AG04449 (cell line): ENCODE measurements at regions not wholly inside any gene's neighbourhood (a gene's known extent, or its start where the extent isn't known, plus 50 kb on each side); places are given as distances from the start of the nearest gene placed in this dataset.

Source experiments
- CTCF ChIA-PET: fragments of 350-600 bp; formaldehyde crosslinking; extraction: SDS; loops from one replicate; lab custom pipeline; 2021; ENCODE audit warnings: antibody characterized with exemption; lab: Yijun Ruan, JAX
- POLR2A ChIA-PET: fragments of 400-600, 350-600 bp; formaldehyde crosslinking; extraction: SDS; loops from one replicate; lab custom pipeline; 2020; ENCODE audit warnings: antibody characterized with exemption, inconsistent platforms; lab: Yijun Ruan, JAX
- DNase-seq: peaks from one replicate; pipeline ENCODE4 v3.0.0-alpha.2; 2010; ENCODE audit warnings: low read depth, low spot score
- H3K4me3 ChIP-seq: 2 replicates; pipeline ENCODE4 v1.5.1; 2011; ENCODE audit warnings: low read depth, mild to moderate bottlenecking, control low read depth, low read length
- TF ChIP-seq, protein P1 (sequence below): IDR thresholded peaks from one replicate; pipeline ENCODE4 v1.5.1; 2011; ENCODE audit warnings: mild to moderate bottlenecking, moderate library complexity, low read length, control low read depth, inconsistent platforms; ENCODE audit not compliant: insufficient read depth; ENCODE audit errors: missing control alignments

DNA sequence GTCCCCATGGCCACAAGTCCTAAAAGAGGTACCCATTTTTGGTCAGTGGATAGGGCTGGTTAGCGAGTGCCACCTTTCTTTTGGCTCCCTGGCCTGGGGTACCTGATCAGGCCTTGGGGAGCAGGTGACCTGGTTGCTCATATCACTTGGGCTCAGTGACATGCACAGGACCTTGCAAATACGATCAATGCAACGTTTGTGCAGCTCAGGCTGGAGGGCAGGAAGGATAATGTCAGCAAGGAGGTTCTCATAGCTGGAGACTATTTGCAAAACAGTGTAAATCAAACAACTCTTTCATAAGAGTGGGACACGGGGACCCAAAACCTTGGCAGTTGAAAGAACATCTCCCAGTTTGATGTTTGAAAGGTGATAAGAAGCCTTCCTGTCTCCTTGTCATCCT, 127.4 kb upstream of the CADM1 start:
- TF ChIP-seq, protein P1, sequence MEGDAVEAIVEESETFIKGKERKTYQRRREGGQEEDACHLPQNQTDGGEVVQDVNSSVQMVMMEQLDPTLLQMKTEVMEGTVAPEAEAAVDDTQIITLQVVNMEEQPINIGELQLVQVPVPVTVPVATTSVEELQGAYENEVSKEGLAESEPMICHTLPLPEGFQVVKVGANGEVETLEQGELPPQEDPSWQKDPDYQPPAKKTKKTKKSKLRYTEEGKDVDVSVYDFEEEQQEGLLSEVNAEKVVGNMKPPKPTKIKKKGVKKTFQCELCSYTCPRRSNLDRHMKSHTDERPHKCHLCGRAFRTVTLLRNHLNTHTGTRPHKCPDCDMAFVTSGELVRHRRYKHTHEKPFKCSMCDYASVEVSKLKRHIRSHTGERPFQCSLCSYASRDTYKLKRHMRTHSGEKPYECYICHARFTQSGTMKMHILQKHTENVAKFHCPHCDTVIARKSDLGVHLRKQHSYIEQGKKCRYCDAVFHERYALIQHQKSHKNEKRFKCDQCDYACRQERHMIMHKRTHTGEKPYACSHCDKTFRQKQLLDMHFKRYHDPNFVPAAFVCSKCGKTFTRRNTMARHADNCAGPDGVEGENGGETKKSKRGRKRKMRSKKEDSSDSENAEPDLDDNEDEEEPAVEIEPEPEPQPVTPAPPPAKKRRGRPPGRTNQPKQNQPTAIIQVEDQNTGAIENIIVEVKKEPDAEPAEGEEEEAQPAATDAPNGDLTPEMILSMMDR, result no peak
- no peak overlapping the region for H3K4me3 ChIP-seq
- ChIA-PET POLR2A (no interaction called here), CTCF (no interaction called here)
- DNase-seq, result no peak

DNA sequence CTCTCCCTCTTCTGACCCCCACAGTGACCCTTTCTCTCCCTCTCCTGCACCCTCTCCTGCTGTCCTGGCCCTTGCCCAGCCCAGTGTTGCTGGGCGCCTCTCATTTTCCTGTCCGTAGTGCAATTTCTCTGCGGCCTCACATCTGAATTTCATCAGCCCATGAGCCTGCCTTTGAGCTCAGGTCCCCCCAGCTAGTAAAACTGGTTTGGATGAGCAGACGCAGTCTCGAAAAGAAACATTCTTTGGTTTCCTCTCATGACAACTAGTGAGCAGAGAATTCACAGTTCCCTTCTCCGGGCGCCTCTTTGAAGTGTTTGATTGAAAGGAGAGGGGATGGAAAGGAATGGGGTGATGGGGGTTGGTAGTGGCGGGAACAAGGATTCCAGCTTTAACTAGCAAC, 126.0 kb upstream of the CADM1 start:
- DNase-seq, result no peak
- CTCF ChIA-PET, result no interaction called here

DNA sequence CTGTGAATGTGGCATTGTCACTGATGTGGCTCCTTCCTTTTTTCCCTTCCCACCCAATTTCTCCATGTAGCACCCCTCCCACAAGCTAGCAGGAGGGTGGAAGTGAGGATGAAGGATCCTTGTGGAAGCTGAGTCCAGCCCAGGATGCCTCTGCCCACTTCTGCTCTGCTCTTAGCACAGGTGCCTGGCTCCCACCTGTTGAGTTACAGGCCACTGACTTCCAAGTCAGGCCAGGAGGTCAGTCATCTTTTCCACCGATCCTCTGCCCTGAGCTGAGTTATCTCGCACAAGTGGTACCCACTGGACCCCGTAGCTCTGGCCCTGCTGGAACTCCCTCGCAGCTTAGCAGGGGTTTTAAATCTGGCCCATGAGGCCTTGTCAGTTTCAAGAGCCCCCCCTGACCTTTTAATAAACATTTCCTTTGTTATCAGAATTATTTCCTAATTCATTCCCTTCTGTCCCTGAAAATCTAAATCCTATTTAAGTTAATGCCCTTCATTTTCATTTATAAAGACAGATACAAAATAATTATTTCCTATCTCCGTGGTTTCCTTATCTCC, 125.3 kb upstream of the CADM1 start:
- CTCF ChIA-PET, result no interaction called here
- TF ChIP-seq, protein P1, result no peak
- POLR2A ChIA-PET, result no interaction called here
- no peak overlapping the region for H3K4me3 ChIP-seq
- DNase-seq, result no peak

More for the DNA sequence above, 126.0 kb upstream of the CADM1 start:
- H3K4me3 ChIP-seq, result no peak overlapping the region
- TF ChIP-seq, protein P1, result no peak
- POLR2A ChIA-PET, result no interaction called here

DNA sequence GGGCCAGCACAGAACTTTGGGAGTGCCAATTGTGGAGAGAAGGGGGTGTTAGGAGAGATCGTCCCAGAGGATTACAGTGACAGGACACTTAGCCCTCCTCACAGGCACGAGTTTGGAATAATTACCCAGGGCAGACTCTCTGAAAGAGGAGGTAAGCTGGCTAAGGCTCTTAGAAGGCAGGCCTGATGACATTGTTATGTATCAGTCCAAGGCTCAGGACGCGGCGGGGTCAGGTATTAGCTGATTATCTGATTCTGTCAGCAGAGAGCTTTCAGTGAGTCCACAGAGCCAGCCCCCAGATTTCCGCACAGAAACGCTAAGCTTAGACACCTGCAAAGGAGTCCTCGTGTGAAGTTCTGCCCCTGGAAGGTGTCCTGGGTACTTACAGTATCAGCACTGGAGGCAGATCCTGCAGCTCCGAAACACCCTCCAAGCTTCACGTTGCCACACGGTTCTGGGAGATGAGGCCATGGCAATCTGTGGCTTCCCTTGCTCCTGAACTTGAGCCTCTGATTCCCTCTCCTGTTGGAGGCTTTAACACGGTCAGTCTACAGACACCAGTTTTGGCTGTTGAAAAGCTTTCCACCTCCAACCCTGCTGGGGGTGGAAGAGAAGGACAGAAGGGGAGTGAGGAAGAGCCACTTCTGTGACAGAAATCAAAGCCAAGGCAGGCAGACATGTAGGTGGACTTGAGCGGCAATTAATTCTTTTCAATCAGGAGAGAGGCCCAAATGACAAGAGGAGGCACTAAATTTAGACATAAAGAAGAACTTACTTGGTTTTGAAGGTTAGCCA, 123.6 kb upstream of the CADM1 start:
- CTCF ChIA-PET, result interaction anchor here (1.0 kb wide), 1 partner anchor 293 kb away, joined by 3 read pairs; no protein-coding TSS in a partner anchor
- POLR2A ChIA-PET, result no interaction called here
- TF ChIP-seq, protein P1, result no peak
- no peak for DNase-seq
- H3K4me3 ChIP-seq, result no peak overlapping the region

DNA sequence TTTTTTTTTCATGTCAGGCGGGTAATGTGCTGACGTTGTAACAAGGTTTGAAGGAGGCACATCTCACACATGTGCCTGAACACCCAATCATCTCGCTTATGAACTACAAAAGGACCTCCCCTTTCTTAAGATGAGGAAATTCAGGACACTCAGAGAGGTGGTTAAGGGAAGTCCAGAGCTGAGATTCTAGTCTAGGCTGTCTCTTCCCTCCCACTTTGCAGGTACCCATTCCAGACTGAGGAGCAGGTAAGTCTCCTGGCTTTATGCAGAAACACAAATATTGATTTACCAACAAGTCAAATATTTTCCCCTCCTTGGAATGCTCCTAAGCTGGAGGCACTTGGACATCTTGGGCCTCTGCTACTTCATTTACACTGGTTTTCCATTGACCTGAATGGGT, 122.9 kb upstream of the CADM1 start:
- no peak for DNase-seq
- ChIA-PET CTCF (interaction anchor here (1.0 kb wide), 1 partner anchor 292 kb away, joined by 3 read pairs; no protein-coding TSS in a partner anchor), POLR2A (no interaction called here)

DNA sequence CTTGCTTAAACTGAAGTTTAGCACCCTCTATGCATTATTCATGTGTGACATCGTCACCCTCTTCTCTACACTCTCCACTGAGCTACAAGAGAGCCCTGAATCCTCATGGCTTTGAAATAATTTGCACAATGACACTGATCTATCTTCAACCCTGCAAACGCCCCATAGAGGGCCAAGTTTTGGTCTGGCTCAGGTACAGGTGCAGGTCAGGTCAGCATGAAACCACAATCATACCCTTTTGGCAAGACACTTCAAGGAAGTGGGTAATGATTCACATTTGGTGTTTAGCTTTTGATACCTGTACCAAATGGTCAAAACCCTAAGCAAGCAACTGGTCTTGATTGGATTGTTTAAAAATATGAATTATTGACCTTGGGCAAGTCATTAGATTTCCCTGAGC, 122.2 kb upstream of the CADM1 start:
- ChIA-PET CTCF (interaction anchor here (0.8 to 1.0 kb wide), 2 partner anchors 13 to 291 kb away, joined by 3 read pairs; no protein-coding TSS in a partner anchor), POLR2A (no interaction called here)
- TF ChIP-seq, protein P1, result no peak
- no peak for DNase-seq
- H3K4me3 ChIP-seq, result no peak overlapping the region

More for the DNA sequence above, 122.9 kb upstream of the CADM1 start:
- TF ChIP-seq, protein P1, result no peak
- no peak overlapping the region for H3K4me3 ChIP-seq
